ENCODE measurements at regions not wholly inside any gene's neighbourhood (a gene's known extent, or its start where the extent isn't known, plus 50 kb on each side); places are given as distances from the start of the nearest gene placed in this dataset.

GRCh38 chr16:54623636-54624035, 307.0 kb upstream of the IRX5 start:
- in situ Hi-C loops (cut with HindIII; ENCODE audit: low pct_ligation_motif_present, low sequenced_read_pairs), result no loop called here
- DNase-seq, result no peak
- no peak overlapping the region for H3K27ac ChIP-seq
- no peaks in the 10 kb centered on the region for H3K36me3 ChIP-seq (replicated peaks)
- no peak for TF ChIP-seq CTCF (IDR thresholded peaks at IDR 0.05; ENCODE audit: low read depth, low read length, missing control alignments)
- H3K27me3 ChIP-seq (replicated peaks), result no peaks in the 10 kb centered on the region
- no peak overlapping the region for H3K4me3 ChIP-seq (ENCODE audit: low read depth, low read length)

GRCh38 chr16:54620197-54620596, 310.5 kb upstream of the IRX5 start:
- no peak for TF ChIP-seq CTCF (IDR thresholded peaks at IDR 0.05; ENCODE audit: low read depth, low read length, missing control alignments)
- Histone ChIP-seq H3K27me3 (replicated peaks) (no peaks in the 10 kb centered on the region), H3K36me3 (replicated peaks) (no peaks in the 10 kb centered on the region), H3K27ac (no peak overlapping the region), H3K4me3 (ENCODE audit: low read depth, low read length) (no peak overlapping the region)
- in situ Hi-C loops (cut with HindIII; ENCODE audit: low pct_ligation_motif_present, low sequenced_read_pairs), result no loop called here
- no peak for DNase-seq

- DNase-seq, result no peak
- Histone ChIP-seq H3K36me3 (replicated peaks) (no peaks in the 10 kb centered on the region), H3K27ac (no peak overlapping the region), H3K4me3 (ENCODE audit: low read depth, low read length) (no peak overlapping the region), H3K27me3 (replicated peaks) (no peaks in the 10 kb centered on the region)
- TF ChIP-seq CTCF (IDR thresholded peaks at IDR 0.05; ENCODE audit: low read depth, low read length, missing control alignments), result no peak
- in situ Hi-C loops (cut with HindIII; ENCODE audit: low pct_ligation_motif_present, low sequenced_read_pairs), result no loop called here
Observed at GRCh38 chr16:54616610-54617009, 314.1 kb upstream of the IRX5 start.

GRCh38 chr16:54605536-54606066, 319.0 kb upstream of the IRX3 start:
- H3K36me3 ChIP-seq (replicated peaks), result no peaks in the 10 kb centered on the region
- no peaks in the 10 kb centered on the region for H3K27me3 ChIP-seq (replicated peaks)
- H3K4me3 ChIP-seq (ENCODE audit: low read depth, low read length), result no peak overlapping the region
- no peak overlapping the region for H3K27ac ChIP-seq
- DNase-seq, result no peak
- no peak for TF ChIP-seq CTCF (IDR thresholded peaks at IDR 0.05; ENCODE audit: low read depth, low read length, missing control alignments)
- in situ Hi-C loops (cut with HindIII; ENCODE audit: low pct_ligation_motif_present, low sequenced_read_pairs), result no loop called here

GRCh38 chr16:54602666-54603065, 316.1 kb upstream of the IRX3 start:
- no peak for DNase-seq
- Histone ChIP-seq H3K27me3 (replicated peaks) (no peaks in the 10 kb centered on the region), H3K27ac (no peak overlapping the region), H3K36me3 (replicated peaks) (no peaks in the 10 kb centered on the region), H3K4me3 (ENCODE audit: low read depth, low read length) (no peak overlapping the region)
- TF ChIP-seq CTCF (IDR thresholded peaks at IDR 0.05; ENCODE audit: low read depth, low read length, missing control alignments), result no peak
- in situ Hi-C loops (cut with HindIII; ENCODE audit: low pct_ligation_motif_present, low sequenced_read_pairs), result no loop called here

GRCh38 chr16:54597222-54597621, 310.6 kb upstream of the IRX3 start:
- H3K27me3 ChIP-seq (replicated peaks), result peaks cover 4% of the 10 kb centered on the region
- in situ Hi-C loops (cut with HindIII; ENCODE audit: low pct_ligation_motif_present, low sequenced_read_pairs), result no loop called here
- H3K4me3 ChIP-seq (ENCODE audit: low read depth, low read length), result no peak overlapping the region
- TF ChIP-seq CTCF (IDR thresholded peaks at IDR 0.05; ENCODE audit: low read depth, low read length, missing control alignments), result no peak
- H3K36me3 ChIP-seq (replicated peaks), result no peaks in the 10 kb centered on the region
- DNase-seq, result no peak
- no peak overlapping the region for H3K27ac ChIP-seq
